D721Med (cell line): ENCODE measurements at regions not wholly inside any gene's neighbourhood (a gene's known extent, or its start where the extent isn't known, plus 50 kb on each side); places are given as distances from the start of the nearest gene placed in this dataset.

Experiments
- DNase-seq: peaks from one replicate; pipeline ENCODE4 v3.0.0; 2011; ENCODE audit warnings: low spot score; ENCODE audit not compliant: insufficient read length
- FAIRE-seq: peaks from 2 replicates; lab custom pipeline; 2011; peaks lifted over from hg19 to GRCh38; lab: Jason Lieb, UNC
- CTCF ChIP-seq: IDR thresholded peaks from 2 replicates; pipeline ENCODE4 v1.5.1; 2012; ENCODE audit warnings: mild to moderate bottlenecking, control low read depth; ENCODE audit not compliant: insufficient read depth; ENCODE audit errors: missing control alignments

- no peak for TF ChIP-seq CTCF
- DNase-seq (no peak), FAIRE-seq (peak; percentile 21)
Measured at GRCh38 chr7:126378642-126379041, 874.1 kb downstream of the GRM8 start.

GRCh38 chr7:126370038-126370668 is 882.6 kb downstream of the GRM8 start:
- TF ChIP-seq CTCF = no peak
- FAIRE-seq = peak; percentile 16
- DNase-seq = no peak

- TF ChIP-seq CTCF = no peak
- DNase-seq (no peak), FAIRE-seq (no peak)
Measured at GRCh38 chr7:126362746-126363145, 890.0 kb downstream of the GRM8 start.

GRCh38 chr7:126361183-126361582 is 891.6 kb downstream of the GRM8 start:
- no peak for TF ChIP-seq CTCF
- DNase-seq (no peak), FAIRE-seq (no peak)

- FAIRE-seq (peak; percentile 21), DNase-seq (no peak)
- TF ChIP-seq CTCF = no peak
Measured at GRCh38 chr7:126339813-126340212, 912.9 kb downstream of the GRM8 start.

GRCh38 chr7:126305671-126306070 is 947.1 kb downstream of the GRM8 start:
- DNase-seq = no peak

More at GRCh38 chr7:126305671-126306070, 947.1 kb downstream of the GRM8 start:
- FAIRE-seq = no peak
- no peak for TF ChIP-seq CTCF
